ENCODE measurements at regions not wholly inside any gene's neighbourhood (a gene's known extent, or its start where the extent isn't known, plus 50 kb on each side); places are given as distances from the start of the nearest gene placed in this dataset.

- H3K9me3 Mint-ChIP-seq: no peaks in the 10 kb centered on the region
- peaks cover 4% of the 10 kb centered on the region for H3K27me3 Mint-ChIP-seq
- CTCF ChIA-PET: no interaction called here
- no peak for DNase-seq
- no peak overlapping the region for H3K4me3 Mint-ChIP-seq
- H3K27ac Mint-ChIP-seq: no peak overlapping the region
- intact Hi-C loops (cut with micrococcal nuclease): no loop called here
- no peaks in the 10 kb centered on the region for H3K36me3 Mint-ChIP-seq
- POLR2A ChIA-PET: no interaction called here
- no peaks in the 10 kb centered on the region for H3K4me1 Mint-ChIP-seq (ENCODE audit: low read depth)
These were observed 64.6 kb downstream of the FOXB2 start for GRCh38 chr9:77084094-77084493.

- H3K4me3 Mint-ChIP-seq: no peak overlapping the region
- H3K9me3 Mint-ChIP-seq: no peaks in the 10 kb centered on the region
- intact Hi-C loops (cut with micrococcal nuclease): no loop called here
- H3K27ac Mint-ChIP-seq: no peak overlapping the region
- no peak for DNase-seq
- H3K27me3 Mint-ChIP-seq: no peaks in the 10 kb centered on the region
- H3K36me3 Mint-ChIP-seq: no peaks in the 10 kb centered on the region
- CTCF ChIA-PET: no interaction called here
- H3K4me1 Mint-ChIP-seq (ENCODE audit: low read depth): no peaks in the 10 kb centered on the region
- POLR2A ChIA-PET: no interaction called here
These were observed 66.0 kb downstream of the FOXB2 start for GRCh38 chr9:77085416-77085815.

DNA sequence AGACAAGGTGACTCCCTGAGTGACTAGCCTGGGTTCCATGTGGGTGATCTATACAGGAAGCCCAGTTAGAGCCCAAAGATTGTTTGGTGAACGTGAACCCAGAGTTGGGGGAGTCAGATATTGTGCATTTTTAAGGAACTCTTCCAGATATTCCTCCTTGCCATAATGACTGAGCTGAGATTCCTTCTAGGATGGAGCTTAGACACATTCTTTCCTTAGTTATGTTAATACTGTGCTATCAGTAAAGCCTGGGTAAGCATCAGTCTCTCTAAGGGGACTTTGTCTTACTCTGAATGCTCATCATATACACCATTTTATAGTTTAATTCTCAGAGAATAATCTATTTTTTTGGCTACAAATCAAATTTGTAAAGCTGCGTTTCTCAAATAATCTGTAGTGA, 68.1 kb downstream of the FOXB2 start:
- no peak for DNase-seq
- no peak overlapping the region for H3K4me3 Mint-ChIP-seq
- intact Hi-C loops (cut with micrococcal nuclease): no loop called here
- ChIA-PET POLR2A (no interaction called here), CTCF (no interaction called here)
- no peak overlapping the region for H3K27ac Mint-ChIP-seq
- no peaks in the 10 kb centered on the region for H3K9me3 Mint-ChIP-seq
- peaks cover under 1% of the 10 kb centered on the region for H3K27me3 Mint-ChIP-seq
- no peaks in the 10 kb centered on the region for H3K36me3 Mint-ChIP-seq
- no peaks in the 10 kb centered on the region for H3K4me1 Mint-ChIP-seq (ENCODE audit: low read depth)

GRCh38 chr9:77092536-77092935, 73.1 kb downstream of the FOXB2 start:
- intact Hi-C loops (cut with micrococcal nuclease): no loop called here
- no peak for DNase-seq
- H3K9me3 Mint-ChIP-seq: no peaks in the 10 kb centered on the region
- ChIA-PET CTCF (no interaction called here), POLR2A (no interaction called here)
- peaks cover 4% of the 10 kb centered on the region for H3K27me3 Mint-ChIP-seq
- no peak overlapping the region for H3K4me3 Mint-ChIP-seq
- H3K4me1 Mint-ChIP-seq (ENCODE audit: low read depth): no peaks in the 10 kb centered on the region
- no peak overlapping the region for H3K27ac Mint-ChIP-seq
- peaks cover 1% of the 10 kb centered on the region for H3K36me3 Mint-ChIP-seq

- ChIA-PET POLR2A (no interaction called here), CTCF (no interaction called here)
- no peak for DNase-seq
- no peaks in the 10 kb centered on the region for H3K4me1 Mint-ChIP-seq (ENCODE audit: low read depth)
- intact Hi-C loops (cut with micrococcal nuclease): no loop called here
- no peaks in the 10 kb centered on the region for H3K9me3 Mint-ChIP-seq
- H3K27ac Mint-ChIP-seq: no peak overlapping the region
- H3K4me3 Mint-ChIP-seq: no peak overlapping the region
- H3K27me3 Mint-ChIP-seq: peaks cover 8% of the 10 kb centered on the region
- H3K36me3 Mint-ChIP-seq: peaks cover 1% of the 10 kb centered on the region
These were observed 74.7 kb downstream of the FOXB2 start for GRCh38 chr9:77094150-77094549.

GRCh38 chr9:77097335-77097734, 77.9 kb downstream of the FOXB2 start:
- peaks cover 9% of the 10 kb centered on the region for H3K27me3 Mint-ChIP-seq
- peaks cover 1% of the 10 kb centered on the region for H3K36me3 Mint-ChIP-seq
- ChIA-PET CTCF (no interaction called here), POLR2A (no interaction called here)
- no peak overlapping the region for H3K27ac Mint-ChIP-seq
- intact Hi-C loops (cut with micrococcal nuclease): no loop called here
- no peak overlapping the region for H3K4me3 Mint-ChIP-seq
- H3K4me1 Mint-ChIP-seq (ENCODE audit: low read depth): no peaks in the 10 kb centered on the region
- DNase-seq: no peak
- H3K9me3 Mint-ChIP-seq: no peaks in the 10 kb centered on the region

DNA sequence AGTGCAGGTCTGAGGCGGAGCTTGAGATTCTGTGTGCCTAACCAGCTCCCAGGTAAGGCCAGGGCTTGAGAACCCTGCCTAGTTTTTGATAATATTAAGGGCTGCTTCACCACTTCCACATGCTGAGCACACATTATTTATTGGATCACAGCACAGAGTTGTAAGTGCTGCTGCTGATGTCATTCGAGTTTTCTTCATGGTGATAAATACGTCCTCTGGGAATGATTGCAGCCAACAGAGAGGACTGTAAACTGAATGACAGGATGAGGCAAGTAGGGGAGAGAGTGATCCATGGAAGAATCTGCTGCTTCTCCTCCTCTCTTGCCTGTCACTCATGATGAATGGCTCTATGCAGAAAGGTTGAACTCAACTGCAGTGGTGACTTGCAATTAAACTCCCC, 77.9 kb upstream of the VPS13A start:
- DNase-seq: no peak
- no peaks in the 10 kb centered on the region for H3K9me3 Mint-ChIP-seq
- peaks cover 6% of the 10 kb centered on the region for H3K27me3 Mint-ChIP-seq
- H3K27ac Mint-ChIP-seq: no peak overlapping the region
- CTCF ChIA-PET: no interaction called here
- H3K4me1 Mint-ChIP-seq (ENCODE audit: low read depth): no peaks in the 10 kb centered on the region
- POLR2A ChIA-PET: no interaction called here
- intact Hi-C loops (cut with micrococcal nuclease): no loop called here
- no peaks in the 10 kb centered on the region for H3K36me3 Mint-ChIP-seq
- no peak overlapping the region for H3K4me3 Mint-ChIP-seq

GRCh38 chr9:77111408-77111807, 65.9 kb upstream of the VPS13A start:
- POLR2A ChIA-PET: no interaction called here
- Mint-ChIP-seq H3K9me3 (no peaks in the 10 kb centered on the region), H3K4me1 (ENCODE audit: low read depth) (no peaks in the 10 kb centered on the region), H3K4me3 (no peak overlapping the region), H3K27me3 (peaks cover 9% of the 10 kb centered on the region), H3K36me3 (no peaks in the 10 kb centered on the region), H3K27ac (no peak overlapping the region)
- DNase-seq: no peak
- intact Hi-C loops (cut with micrococcal nuclease): no loop called here
- CTCF ChIA-PET: interaction anchor here (1.0 kb wide), 1 partner anchor 39 kb away, joined by 3 read pairs; no protein-coding TSS in a partner anchor

DNA sequence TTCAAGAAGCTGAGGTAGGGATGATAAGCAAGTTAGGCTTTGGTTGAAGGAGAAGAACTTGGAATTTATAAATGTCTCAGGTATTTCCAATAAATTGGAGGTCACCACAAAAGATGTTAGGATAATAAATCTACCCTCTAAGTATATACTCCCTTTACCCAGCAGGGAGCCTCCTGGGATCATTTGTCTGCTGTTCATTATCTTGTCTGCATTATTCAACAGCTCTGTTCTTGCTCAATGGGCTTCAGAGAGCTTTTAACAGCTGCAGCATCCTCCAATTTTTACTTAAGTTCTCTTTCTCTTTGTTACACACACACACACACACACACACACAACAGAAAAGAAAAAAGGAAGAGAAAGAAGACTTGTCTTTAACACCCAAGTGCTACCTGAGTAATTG, 51.7 kb upstream of the VPS13A start:
- ChIA-PET CTCF (interaction anchor here (0.5 to 0.6 kb wide), 2 partner anchors 10 to 282 kb away, joined by 3 to 4 read pairs; no protein-coding TSS in a partner anchor), POLR2A (no interaction called here)
- H3K9me3 Mint-ChIP-seq: no peaks in the 10 kb centered on the region

GRCh38 chr9:77127071-77127470, 50.3 kb upstream of the VPS13A start:
- Mint-ChIP-seq H3K4me1 (ENCODE audit: low read depth) (no peaks in the 10 kb centered on the region), H3K27ac (no peak overlapping the region), H3K36me3 (no peaks in the 10 kb centered on the region), H3K27me3 (peaks cover 7% of the 10 kb centered on the region), H3K4me3 (no peak overlapping the region), H3K9me3 (no peaks in the 10 kb centered on the region)
- ChIA-PET CTCF (no interaction called here), POLR2A (no interaction called here)
- DNase-seq: no peak
- intact Hi-C loops (cut with micrococcal nuclease): no loop called here

More for the DNA sequence above, 51.7 kb upstream of the VPS13A start:
- Mint-ChIP-seq H3K27me3 (peaks cover 9% of the 10 kb centered on the region), H3K4me3 (no peak overlapping the region), H3K36me3 (no peaks in the 10 kb centered on the region), H3K27ac (no peak overlapping the region), H3K4me1 (ENCODE audit: low read depth) (no peaks in the 10 kb centered on the region)
- DNase-seq: no peak
- intact Hi-C loops (cut with micrococcal nuclease): no loop called here

Data from activated CD4-positive, alpha-beta memory T cell treated with anti-CD3 and anti-CD28 coated beads for 36 hours (primary cell).